Superior temporal gyrus (tissue), 1 donor: ENCODE measurements at regions not wholly inside any gene's neighbourhood (a gene's known extent, or its start where the extent isn't known, plus 50 kb on each side); places are given as distances from the start of the nearest gene placed in this dataset.

Experiments
- DNase-seq: peaks from one replicate; pipeline ENCODE4 v3.0.0-alpha.2; 2016; ENCODE audit errors: extremely low spot score

DNA sequence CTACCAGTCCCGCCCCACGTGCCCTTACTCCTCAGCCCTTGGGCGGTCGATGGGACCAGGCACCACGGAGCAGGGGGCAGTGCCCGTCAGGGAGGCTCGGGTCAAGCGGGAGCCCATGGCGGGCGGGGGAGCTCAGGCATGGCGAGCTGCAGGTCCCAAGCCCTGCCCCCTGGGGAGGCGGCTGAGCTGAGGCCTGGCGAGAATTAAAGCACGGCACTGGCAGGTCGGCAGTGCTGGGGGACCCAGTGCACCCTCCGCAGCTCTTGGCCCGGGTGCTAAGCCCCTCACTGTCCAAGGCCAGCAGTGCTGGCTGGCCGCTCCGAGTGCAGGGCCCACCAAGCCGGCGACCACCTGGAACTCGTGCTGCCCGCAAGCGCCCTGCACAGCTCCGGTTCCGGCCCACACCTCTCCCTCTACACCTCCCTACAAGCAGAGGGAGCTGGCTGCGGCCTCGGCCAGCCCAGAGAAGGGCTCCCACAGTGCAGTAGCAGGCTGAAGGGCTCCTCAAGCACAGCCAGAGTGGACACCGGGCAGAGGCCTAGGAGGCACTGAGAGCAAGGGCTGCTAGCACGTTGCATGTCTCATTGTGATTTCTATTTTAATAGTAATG lies 166.8 kb upstream of the FMN2 start:
- no peak for DNase-seq

DNA sequence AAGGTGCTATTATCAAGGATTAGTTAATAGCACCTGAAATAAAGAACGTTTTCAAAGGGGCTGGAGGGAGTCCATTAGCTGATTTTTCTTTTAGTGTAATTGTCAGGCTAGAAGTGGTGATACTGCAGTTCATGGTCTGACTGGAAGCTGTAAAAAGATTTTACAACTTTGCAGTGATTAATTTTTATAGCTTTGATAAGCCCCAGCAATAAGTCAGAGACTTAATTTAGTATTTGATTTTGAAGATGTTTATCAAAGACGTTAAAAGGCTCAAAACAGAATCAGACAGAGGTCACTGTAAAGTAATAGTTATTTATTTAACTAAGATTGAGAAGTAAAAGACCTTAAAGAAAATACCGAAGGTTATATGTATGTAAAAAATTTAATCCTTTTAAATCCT lies 165.5 kb upstream of the FMN2 start:
- no peak for DNase-seq

DNA sequence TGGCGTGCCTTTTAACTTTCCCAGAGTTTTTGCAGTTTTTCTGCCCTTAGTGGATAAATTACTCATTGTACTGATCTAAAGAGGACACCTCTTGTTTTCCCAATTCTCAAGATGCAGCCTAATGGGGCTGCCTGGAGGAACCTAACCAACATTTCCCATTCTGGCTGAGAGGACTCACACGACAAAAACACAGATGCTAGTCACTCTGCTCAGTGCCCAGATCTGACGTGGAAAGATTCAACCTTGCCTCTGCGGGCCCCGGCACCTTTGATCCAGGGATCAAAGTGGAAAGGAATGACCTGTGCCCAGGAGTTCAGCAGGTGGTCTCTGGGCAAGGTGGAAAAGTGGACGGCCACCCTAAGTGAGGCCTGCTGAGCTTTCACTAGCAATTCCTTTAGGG lies 162.4 kb upstream of the FMN2 start:
- no peak for DNase-seq

GRCh38 chr1:239930686-239931262 lies 160.9 kb upstream of the FMN2 start:
- no peak for DNase-seq

DNA sequence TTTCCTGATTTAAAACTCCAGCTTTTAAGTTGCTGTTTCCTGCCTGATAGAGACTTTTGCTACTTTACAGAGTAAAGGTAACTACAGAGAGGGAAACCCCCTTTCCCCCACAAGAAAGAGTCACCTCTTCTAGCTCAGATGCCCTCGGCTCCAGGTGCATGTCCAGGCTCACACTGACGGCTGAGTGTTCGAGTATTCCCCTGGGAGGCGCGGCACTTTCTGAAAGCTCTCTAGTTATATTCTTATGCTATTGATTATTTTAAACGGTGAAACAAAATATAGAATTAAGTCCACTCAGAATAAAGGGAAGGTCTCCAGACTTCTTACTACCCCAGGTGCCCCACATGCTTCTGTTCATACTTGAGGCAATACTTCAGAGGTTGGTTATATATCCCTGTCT lies 160.3 kb upstream of the FMN2 start:
- DNase-seq = no peak

- no peak for DNase-seq
Observed at GRCh38 chr1:239939602-239940001, 152.1 kb upstream of the FMN2 start.

- no peak for DNase-seq
Observed at GRCh38 chr1:239943761-239944160, 147.9 kb upstream of the FMN2 start.

- DNase-seq = no peak
Observed at GRCh38 chr1:239944666-239945065, 147.0 kb upstream of the FMN2 start.

DNA sequence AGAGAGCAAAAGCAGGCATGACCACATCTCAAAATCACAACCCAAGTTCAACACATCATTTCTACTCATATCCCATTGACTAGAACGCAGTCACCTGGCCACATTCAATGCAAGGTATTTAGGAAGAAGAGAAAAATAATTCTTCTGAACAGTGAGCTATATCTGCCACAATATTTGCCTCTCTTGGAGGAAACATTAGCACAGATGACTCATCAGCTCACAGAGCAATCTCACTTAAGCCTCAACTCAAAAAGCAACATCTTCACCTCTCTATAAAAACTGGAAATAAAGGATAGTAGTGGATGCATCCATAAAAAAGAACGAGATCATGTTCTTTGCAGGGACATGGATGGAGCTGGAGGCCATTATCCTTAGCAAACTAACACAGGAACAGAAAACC lies 143.9 kb upstream of the FMN2 start:
- peak; percentile 18 for DNase-seq

- peak; percentile 95 for DNase-seq
Observed at GRCh38 chr1:239951511-239952140, 140.1 kb upstream of the FMN2 start.

DNA sequence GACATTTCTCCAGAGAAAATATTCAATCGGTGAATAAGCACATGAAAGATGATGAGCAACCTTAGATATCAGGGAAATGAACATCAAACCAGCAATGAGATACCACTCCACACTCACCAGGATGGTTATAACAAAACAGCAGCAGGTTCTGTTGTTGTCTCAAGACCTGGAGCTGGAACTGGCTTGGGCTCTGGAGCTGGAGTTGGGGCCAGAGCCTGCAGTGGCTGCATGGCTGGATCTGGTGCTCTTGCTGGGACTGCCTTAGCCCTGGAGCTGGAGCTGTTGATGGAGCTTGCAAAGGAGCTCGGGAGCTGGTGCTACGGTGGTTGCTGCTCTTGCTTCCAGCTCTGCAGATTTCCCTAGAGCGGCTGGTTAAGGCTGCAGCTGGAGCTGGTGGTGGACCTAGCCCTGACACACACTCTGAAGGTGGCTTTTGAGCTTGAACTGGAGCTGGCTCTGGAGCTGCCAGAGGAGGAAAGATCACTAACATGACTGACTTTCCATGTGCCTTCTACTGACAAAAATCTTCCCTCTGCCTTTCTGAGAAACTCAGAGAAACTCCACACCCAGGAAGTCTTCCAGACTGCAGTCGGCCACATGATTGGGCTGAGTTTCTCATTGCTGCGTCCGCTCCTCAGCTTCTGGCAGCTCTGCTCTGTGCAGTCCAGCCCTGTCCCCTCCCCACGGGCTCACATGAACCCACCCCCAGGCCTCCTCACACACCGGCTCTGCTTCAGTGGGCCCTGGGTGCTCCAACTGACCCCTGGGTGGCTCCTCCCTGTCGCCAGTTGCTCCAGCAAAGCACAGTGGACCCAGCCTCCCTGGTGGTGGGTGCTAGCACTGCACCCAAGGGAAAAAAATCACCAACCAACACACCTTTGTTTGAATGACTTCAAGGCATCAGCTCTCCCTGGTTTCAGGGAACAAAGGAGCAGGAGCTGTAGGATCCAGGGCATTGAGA lies 139.1 kb upstream of the FMN2 start:
- DNase-seq = no peak

- no peak for DNase-seq
Observed at GRCh38 chr1:239954836-239955235, 136.8 kb upstream of the FMN2 start.

GRCh38 chr1:239955431-239955830 lies 136.3 kb upstream of the FMN2 start:
- DNase-seq = no peak

GRCh38 chr1:239956263-239956662 lies 135.4 kb upstream of the FMN2 start:
- no peak for DNase-seq

- DNase-seq = no peak
Observed at GRCh38 chr1:239958063-239958462, 133.6 kb upstream of the FMN2 start.

DNA sequence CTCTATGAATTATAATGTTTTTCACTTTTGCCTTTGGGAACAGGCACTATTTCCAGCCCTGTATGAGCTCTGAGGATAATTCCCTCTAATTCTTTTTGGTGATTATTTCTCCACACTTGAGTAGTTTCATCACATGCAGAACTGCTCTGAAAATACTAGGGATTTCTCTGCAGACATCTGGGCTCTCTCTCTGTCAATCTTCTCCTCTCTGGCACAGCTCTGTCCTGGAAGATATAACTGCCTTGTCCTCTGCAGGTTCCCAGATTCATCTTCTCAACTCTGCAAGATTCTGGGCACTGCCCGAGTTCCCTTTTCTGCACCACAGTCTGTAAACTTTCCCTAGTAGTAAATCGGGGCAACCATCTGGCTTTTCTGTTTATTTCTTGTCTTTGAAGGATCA lies 131.3 kb upstream of the FMN2 start:
- DNase-seq = no peak

- DNase-seq = no peak
Observed at GRCh38 chr1:239963856-239964255, 127.8 kb upstream of the FMN2 start.

DNA sequence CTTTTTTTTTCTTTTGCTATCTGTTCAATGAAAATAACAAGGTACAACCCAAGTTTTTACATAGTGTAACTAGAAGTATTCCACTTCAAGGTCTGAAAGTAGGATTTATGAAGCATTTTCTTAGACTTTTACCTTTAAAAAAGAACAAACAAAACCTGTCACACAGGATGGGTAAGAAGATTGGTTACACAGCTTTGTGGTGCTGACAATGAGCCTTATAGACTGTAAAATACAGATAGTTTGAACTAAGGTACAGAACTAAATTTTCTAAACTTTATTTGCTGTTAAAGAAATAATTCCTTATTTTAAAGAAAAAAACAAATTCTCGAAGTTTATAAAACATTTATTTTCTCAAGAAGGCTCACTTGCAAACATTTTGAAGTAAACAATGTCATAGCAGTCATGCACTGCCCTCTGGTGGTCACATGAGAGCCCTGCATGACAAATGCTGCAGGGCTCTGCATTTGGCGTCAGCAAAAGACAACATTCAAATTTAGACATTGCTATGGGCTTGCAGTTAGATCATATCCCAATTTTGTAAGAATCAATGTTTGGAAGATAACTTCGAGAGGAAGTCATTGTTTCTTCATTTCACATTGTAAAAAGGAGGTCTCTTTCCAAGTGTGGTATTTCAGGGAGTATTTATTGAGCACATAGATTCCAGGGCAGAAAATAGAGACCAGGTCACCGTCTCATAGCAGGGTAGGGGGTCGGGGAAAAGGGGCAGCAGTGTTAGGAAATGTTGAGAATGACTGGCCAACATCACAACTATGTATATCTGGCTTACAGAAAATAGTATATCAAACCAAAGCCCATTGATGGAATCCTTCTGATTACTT lies 115.3 kb upstream of the FMN2 start:
- peak; percentile 90 for DNase-seq

GRCh38 chr1:239977416-239977815 lies 114.3 kb upstream of the FMN2 start:
- no peak for DNase-seq

- no peak for DNase-seq
Observed at GRCh38 chr1:239979456-239979855, 112.2 kb upstream of the FMN2 start.

DNA sequence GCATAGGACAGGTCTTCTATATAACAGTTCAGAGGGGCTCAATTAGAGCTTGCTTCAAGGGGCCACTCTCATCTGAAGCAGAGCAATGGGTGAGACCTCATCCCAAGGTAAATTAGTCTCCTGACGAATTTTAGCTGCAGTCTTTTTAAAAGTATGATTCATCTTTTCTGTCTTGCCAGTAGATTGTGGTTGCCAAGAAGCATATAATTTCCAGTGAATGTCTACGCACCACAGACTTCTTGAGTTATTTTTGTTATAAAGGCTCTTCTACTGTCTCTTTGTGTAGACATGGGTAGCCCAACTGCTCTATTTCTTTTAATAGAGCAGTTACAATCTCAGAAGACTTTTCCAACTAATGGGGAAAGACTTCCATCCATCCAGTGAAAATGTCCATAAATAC lies 108.9 kb upstream of the FMN2 start:
- DNase-seq = no peak

DNA sequence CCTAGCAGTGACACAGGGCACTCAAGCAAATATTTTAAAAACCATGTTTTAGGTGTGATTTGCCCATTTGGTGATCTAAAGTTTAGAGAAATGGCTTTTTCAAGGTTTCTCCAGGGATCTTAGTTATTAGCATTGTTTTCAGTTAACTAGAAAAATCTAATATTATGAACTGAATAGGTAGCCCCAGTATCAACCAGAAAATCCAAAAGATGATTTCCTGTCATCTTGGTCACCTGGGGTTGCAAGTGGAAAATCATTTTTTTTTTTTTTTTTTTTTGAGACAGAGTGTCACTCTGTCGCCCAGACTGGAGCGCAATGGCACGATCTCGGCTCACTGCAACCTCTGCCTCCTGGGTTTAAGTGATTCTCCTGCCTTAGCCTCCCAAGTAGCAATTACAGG lies 106.6 kb upstream of the FMN2 start:
- DNase-seq = no peak
